ENCODE measurements at regions not wholly inside any gene's neighbourhood (a gene's known extent, or its start where the extent isn't known, plus 50 kb on each side); places are given as distances from the start of the nearest gene placed in this dataset.
"Not testable (repeated sequence)": the region's sequence is repeated elsewhere in the genome, so short reads cannot be mapped to it uniquely, and the experiment has no call there.

DNA sequence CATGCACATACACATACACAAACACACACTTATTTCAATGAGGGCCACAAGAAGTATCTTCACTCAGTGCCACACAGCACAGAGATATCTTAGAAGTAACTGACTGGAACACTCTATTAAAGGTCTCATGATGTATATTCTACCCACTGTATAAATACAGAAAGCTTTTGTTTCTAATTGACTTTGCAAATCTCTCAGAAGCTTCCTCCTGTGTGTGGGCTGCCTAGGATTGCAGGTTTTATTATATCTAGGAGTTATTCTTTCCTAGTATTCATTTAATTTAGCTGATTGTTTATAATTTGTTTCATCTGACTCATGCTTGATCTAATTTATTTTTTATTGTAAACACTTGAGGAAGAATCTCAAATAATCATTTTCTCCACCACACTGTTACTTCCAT is 262.4 kb upstream of the ACTBL2 start:
- DNase-seq (ENCODE audit: low spot score): no peak

DNA sequence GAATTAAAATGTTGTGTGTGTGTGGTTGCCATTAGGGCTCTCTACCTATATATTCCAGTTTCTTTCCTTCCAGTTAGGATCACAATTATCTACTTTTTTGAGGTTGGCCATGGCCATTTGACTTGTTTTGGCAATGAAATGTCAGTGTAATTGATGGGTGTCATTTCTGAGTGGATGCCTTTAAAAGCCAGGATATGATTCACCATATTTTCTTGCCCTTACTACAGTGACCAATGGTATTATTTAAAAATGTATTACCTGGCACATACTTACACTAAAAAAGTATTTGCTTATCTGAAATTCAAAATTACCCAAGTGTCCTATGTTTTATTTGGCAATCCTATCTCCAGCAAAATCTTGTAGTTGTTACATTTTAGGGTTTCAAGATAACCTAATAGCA is 258.7 kb upstream of the ACTBL2 start:
- DNase-seq (ENCODE audit: low spot score): no peak

DNA sequence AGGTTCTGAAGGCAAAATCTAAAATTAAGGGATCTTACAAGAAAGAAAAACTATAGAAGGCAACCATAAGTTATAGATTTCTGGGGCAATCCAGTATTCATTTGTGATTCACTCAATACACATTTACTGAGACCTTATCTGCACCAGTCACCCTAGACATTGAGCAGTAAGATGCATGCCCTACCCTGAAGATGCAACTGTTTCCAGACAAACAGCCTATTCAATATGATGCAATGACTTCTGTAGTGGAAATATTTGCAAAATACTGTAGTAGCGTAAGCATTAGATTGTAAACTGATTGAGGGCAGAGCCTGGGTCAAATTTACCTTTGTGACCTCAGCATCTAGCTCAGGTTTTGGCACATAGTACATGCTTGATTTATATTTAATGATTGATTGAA is 256.2 kb upstream of the ACTBL2 start:
- no peak for DNase-seq (ENCODE audit: low spot score)

DNA sequence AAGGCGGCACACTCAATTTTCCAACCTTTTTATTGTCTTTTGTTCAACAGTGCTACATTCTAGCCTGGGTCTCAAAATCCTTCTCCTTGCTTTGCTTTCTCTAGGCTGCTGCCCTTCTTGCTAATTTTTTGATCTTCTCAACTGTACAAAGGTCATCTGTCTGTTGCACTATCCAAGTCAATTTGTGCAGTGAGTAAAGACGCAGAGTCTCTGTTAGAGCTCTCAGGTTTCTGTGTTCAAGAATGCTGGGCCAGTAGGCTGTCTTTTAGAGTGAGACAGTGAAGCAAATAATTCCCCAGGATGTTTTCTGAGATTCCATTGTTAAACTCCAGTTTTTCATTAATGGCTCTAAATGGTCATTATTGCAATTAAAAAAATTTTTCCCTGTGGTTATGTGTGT is 255.7 kb upstream of the ACTBL2 start:
- no peak for DNase-seq (ENCODE audit: low spot score)

DNA sequence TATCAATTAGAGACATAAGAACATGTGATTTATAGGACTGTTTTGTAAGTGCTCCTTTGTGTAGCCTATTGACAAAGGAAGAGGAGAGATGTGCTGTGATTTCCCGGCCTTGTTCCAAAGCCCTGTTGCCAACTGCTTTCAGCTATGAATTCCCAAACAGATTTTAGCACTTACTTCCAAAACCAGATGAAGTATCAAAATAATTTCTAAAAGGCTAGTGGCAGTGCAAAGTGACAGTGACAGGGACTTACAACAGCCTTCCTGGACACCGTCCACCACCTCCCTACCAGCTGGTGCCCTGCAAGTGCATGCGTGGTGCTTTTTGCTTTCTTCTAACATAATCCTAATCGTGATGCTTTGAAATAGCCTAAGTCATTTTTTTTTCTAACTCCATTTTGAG is 254.1 kb upstream of the ACTBL2 start:
- no peak for DNase-seq (ENCODE audit: low spot score)

DNA sequence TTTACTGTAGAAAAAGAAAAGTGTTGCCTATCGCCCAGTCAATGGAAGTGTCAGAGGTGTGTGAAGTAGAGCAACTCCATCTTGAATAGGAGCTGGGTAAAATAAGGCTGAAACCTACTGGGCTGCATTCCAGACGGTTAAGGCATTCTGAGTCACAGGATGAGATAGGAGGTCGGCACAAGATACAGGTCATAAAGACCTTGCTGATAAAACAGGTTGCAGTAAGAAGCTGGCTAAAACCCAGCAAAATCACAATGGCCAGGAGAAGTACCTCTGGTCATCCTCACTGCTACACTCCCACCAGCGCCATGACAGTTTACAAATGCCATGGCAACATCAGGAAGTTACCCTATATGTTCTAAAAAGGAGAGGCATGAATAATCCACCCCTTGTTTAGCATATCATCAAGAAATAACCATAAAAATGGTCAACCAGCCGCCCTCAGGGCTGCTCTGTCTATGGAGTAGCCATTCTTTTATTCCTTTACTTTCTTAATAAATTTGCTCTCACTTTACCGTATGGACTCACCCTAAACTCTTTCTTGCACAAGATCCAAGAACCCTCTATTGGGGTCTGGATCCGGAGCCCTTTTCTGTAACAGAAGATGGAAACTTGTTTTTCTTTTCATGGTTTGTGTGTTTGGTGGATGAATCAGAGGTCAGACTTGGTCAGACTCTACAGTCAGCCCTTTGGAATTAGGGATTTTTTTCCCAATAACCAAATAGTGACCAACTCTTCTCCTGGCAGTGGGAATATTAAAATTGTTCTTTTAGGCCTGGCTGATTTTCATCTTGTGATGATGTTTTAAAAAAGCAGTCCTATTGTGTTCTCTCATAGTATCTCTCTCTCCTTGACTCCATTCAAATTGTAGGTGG is 252.9 kb upstream of the ACTBL2 start:
- not testable (repeated sequence) for DNase-seq (ENCODE audit: low spot score)

DNA sequence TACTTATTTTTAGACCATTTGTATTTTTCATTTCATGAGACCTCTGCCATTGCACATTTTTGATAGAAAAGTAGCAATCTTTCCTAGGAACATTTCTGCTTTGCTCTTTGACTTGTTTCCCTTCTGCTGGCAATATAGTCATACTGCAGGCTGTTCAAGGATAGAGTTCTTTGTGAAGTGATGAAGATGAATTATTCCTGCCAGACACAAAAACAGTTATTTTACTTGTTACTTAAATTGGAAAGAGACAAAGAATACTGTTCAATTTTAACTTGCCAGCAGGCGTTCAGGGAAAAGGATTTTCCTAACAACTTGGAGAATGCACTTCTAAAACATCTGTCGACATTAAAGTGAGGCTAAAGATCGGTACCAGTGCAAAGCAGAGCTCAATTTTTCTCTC is 251.7 kb upstream of the ACTBL2 start:
- DNase-seq (ENCODE audit: low spot score): no peak

DNA sequence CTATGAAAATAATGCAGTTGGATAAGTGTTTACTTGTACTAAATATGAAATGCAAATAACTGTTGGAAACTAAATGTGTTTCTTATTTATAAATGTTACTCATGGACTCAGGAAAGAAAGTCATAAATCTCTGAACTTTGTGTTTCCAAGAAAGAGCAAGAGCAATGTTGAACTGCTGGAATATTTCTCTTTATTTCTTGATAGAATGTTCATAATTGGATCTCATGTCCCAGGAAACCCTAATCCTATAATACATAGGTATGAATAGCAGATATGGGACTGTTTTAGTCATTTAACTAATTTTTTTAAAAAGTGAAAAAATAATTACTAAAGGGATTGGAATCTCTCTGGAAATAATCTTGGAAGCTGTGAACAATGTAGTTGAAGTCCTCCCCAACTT is 245.0 kb upstream of the ACTBL2 start:
- DNase-seq (ENCODE audit: low spot score): no peak

DNA sequence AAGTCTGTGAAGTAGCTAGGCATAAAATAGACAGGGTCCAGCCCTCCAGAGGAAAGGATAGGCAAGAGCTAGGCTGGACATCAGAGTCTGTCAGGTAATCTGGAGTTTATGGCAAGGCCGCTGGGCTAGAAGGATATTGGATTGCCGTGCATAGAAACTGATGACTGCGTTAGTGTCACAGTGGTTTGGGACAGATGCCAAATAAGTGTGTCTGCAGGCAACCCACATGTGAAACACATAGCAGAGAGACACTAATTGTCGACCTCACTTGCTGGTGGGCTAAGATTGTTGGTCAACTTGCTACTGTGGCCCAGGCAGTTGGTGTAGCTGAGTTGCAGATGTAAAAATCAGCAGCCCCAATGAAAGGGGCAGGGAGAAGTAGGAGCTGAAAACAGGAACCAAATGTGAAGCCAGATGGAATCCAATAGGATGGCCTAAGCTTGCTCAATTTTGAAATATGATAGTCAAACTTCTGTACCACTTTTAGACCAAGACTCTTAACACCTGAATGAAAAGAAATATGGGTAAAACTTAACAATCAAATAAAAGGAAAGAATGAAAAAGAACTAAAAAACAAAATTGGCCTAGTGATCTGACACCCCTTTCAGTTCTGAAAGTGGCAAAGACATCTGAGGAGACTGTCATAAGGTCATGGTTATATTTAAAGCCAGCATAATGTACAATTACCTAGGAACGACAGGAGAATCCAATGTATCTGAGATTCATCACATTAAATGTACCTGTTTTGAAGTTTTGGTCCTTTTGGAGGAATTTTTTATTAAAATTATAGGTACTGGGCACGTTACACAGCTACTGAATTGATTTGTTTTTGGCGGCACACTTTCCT is 243.3 kb upstream of the ACTBL2 start:
- no peak for DNase-seq (ENCODE audit: low spot score)

DNA sequence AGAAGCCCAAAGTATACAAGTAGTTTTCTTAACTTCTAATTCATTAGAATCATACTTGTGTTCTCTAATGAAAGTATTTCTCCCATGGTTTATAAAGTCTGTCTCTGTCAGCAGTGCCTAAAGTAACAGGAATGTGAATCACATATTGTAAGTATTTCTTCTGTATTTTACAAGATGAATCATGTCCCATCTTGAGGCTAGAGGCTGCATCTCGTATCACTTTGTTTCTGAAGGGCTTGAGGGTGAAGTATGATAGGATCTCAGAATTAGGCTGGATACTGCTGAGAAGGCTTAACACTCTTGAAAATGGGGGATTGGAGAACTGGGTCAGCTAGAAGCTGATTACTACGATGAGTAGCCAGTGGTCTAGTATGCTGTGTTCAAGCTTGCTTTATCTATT is 242.2 kb upstream of the ACTBL2 start:
- DNase-seq (ENCODE audit: low spot score): no peak

DNA sequence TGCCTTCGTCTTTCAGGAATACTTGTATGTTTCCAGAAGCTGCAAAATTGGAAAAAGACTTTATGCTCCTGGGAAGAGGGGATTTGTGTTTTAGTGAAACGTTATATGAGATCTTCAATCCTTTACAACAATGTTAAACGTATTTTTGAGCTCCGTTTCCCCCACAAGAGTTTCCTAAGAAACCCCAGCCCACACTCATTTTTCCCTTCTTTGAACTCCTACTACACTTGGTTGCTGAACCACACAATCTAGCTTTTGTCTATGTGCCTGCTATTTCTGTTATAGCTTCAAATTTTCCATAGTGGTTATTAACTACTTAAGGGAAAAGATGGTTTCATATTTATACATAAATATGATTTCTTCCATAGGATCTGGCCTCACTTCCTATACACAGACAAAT is 238.6 kb upstream of the ACTBL2 start:
- DNase-seq (ENCODE audit: low spot score): no peak

DNA sequence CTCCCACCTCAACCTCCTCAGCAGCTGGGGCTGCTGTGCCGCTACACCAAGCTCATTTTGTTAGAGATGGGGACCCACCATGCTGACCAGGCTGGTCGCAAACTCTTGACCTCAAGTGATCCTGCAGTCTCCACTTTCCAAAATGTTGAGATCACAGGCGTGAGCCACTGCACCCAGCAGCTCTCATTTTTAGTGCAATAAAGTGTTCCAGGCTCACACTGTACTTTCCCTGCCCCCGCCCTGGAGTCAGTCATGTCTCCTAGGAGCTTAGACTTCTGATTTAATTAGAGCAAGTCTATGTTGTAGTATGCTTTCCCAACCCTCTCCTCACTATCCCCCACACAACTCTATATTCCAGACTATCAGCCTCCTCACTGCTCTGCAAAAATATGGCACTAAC is 238.0 kb upstream of the ACTBL2 start:
- no peak for DNase-seq (ENCODE audit: low spot score)

DNA sequence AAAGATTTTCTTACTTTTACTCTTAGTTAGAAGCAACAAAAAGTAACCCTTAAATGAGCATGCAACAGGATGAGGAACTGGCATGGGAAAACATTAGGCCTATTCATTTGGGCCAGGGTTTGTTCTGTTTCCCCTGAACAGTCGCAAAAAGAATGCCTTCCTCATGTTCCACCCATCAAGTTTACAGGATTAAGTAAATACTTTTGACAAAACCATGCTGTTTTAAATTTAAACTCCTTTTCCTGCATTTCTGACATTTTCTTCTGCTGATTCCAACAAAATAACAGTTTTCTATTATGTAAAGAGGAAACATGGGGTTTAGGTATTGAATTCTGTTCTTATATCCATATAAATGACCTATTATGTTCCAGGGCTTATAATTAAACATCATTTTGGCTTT is 236.6 kb upstream of the ACTBL2 start:
- DNase-seq (ENCODE audit: low spot score): no peak

DNA sequence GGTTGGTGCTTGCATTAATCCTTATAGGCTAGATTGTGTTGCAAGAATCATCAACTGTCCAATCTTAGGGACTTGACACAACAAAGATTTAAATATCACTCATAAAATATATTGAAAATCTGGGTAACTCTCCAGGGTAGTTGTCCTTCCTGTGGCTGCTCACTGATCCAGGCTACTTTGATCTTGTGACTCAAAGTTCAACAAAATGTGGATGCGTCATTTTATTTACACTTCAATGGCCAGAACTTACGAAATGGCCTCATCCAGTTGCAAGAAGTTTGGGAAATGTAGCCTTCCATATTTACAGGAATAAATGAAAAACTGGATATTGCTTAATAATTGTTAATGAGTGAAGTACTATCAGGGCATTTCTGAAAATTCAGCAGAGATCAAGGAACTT is 235.5 kb upstream of the ACTBL2 start:
- no peak for DNase-seq (ENCODE audit: low spot score)

DNA sequence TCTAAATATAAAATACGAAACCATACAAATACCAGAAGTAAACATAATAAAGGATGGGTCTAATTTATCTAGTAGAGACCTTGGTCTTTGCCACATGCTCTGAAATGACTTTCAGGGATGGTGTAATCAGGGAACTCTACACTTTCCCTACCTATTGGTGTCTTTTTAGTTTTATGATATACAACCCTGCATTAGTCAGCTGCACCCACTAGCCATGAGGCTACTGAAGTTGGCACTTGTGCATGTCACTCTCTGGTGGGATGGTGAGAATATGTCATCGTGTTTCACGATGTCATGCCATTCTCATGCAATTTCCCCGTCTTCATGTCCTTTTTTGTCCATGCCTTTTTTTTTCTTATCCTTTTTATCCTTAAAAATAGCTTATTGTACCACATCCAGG is 234.9 kb upstream of the ACTBL2 start:
- DNase-seq (ENCODE audit: low spot score): no peak

DNA sequence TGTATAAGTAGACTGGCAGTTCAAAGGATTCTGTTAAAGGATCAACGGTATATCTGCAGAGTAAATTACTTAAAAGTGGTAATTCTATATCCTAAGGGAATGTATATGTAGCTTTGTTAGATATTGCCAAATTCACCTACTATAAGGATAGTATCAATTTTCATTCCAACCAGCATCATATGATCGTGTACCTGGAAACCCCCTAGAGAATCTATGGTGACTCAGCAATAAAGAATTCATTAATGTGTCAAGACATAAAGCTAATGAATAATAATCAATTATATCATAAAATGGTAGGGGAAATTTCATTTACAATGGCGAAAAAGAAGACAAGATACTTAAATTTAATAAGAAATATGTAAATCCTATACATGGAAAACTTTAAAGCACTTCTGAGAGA is 234.1 kb upstream of the ACTBL2 start:
- DNase-seq (ENCODE audit: low spot score): no peak

DNA sequence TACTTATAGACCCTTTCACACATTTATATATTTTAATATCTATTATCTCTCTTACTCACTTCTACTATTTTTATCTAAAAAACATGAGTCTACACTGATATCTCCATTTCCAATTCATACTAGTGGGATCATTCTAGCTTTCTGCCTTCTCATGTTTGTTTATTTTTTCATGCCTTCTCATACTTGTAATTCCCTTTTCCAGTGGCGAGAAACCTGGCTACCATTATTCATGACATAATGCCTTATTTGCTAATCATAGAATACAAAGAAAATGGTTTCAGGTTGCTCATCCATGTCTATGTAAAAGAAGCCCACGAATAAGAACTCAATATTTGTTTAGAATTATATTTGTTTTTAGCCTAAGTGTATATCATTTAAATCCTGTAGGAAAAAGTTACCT is 232.7 kb upstream of the ACTBL2 start:
- no peak for DNase-seq (ENCODE audit: low spot score)

DNA sequence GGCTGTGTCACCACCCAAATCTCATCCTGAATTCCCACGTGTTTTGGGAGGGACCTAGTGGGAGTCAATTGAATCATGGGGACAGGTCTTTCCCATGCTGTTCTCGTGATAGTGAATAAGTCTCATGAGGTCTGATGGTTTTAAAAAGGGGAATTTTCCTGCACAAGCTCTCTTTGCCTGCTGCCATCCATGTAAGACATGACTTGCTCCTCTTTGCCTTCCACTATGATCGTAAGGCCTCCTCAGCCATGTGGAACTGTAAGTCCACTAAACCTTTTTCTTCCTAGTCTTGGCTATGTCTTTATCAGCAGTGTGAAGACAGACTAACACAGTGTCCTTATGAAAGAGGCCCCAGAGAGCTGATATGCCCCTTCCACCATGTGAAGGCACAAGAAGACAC is 230.9 kb upstream of the ACTBL2 start:
- DNase-seq (ENCODE audit: low spot score): not testable (repeated sequence)

DNA sequence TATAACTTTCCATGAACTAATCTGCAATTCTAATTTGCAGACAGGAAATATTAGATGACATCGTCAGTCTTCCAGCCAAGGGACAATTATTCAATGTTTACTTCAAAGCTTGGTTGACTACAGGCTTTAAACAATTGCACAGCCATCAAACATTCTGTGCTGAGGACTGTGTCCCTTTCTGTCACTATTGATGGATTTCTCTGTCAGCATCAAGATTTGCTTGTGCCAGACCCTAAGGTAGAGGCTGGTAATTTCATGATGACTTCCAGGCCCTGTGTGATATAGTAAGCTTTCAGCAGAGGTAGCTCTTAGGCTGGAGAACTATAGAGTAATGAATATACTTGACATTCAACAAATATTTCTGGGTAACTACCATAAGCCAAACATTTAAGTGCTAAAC is 229.3 kb upstream of the ACTBL2 start:
- DNase-seq (ENCODE audit: low spot score): no peak

DNA sequence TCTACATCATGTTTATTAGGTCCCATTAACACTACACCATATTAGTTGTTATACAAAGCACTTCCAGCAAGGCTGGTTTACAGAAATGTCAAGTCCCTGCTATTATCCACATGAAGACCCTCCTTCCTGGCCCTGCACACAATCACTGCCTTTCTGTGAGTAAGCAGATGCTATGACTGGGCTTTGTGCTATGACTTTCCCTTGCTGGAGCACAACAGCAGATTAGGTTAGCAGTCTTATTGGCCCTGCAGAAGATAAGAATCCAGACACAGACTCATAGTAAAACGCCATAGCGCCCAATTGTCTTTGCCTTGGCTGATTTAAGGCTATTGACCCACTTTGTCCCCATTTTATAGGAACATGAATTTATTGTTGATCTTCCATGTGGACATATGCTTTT is 228.9 kb upstream of the ACTBL2 start:
- no peak for DNase-seq (ENCODE audit: low spot score)

DNA sequence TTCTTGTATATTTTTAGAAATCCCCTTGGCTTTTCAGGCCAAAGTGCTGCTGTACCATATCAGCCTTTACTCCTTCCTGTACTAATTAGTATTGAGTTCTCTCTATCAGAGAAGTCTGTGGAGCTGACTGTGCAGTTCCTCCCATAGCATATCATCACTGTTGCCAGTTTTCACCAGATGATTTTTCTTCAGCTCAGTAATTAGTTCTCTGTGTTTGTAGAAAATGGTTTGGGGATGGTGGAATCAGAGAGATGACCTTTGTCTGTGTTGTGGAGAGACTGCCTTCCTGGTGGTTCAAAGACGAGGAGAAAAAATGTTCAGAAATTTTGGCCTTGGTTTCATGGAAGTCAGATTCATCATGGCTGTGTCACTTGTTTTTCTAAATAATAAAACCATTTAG is 227.5 kb upstream of the ACTBL2 start:
- no peak for DNase-seq (ENCODE audit: low spot score)

DNA sequence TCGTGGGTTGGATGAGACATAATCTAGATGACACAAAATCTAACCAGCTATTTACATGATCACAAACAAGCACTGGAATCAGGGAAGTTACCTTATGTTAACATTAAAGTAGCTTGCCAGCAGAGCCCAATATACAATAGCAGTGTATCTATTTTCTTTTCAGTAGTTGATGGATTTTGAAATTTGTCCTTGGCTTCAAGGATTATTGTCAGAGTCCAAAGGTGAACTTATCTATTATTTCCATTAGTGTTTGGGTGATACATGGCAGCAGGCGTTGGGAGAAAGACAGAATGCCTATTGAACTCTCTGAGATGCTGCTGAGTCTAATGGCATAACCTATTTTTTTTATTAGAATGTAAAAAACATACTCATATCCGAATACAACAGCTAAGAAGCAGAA is 223.2 kb upstream of the ACTBL2 start:
- no peak for DNase-seq (ENCODE audit: low spot score)

DNA sequence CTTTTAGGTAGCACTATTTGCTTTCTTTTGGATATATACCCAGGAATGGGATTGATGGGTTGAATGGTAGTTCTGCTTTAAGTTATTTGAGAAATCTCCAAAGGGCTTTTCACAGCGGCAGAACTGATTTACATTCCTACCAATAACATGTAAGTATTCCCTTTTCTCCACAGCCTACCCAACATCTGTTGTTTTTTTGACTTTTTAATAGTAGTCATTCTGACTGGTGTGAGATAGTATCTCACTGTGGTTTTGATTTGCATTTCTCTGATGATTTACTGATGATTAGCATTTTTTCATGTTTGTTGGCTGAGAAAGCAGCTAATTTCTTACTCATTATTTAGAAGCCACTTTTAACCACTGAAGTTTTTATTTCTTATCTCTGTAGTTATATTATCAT is 221.1 kb upstream of the ACTBL2 start:
- DNase-seq (ENCODE audit: low spot score): no peak

DNA sequence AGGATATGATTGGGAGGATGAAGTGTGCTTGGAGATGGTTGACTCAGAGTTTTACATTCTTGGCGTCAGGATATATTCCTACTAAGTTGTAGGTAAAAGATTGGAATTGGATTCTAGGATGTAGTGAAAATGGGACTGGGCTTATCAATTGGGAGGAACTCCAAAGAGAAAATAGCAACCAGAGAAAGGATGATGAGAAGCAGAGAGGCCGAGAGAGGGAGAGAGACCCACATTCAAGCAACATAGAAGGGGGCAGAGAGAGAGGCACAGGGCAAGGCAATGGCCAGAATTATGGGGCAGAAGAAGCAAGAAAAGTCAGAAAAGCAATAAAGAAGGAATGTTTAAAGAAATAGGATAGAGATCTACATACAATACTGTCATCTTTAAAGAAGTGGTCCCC is 217.9 kb upstream of the ACTBL2 start:
- DNase-seq (ENCODE audit: low spot score): no peak
